ENCODE measurements at regions not wholly inside any gene's neighbourhood (a gene's known extent, or its start where the extent isn't known, plus 50 kb on each side); places are given as distances from the start of the nearest gene placed in this dataset.
"Not testable (repeated sequence)": the region's sequence is repeated elsewhere in the genome, so short reads cannot be mapped to it uniquely, and the experiment has no call there.

DNA sequence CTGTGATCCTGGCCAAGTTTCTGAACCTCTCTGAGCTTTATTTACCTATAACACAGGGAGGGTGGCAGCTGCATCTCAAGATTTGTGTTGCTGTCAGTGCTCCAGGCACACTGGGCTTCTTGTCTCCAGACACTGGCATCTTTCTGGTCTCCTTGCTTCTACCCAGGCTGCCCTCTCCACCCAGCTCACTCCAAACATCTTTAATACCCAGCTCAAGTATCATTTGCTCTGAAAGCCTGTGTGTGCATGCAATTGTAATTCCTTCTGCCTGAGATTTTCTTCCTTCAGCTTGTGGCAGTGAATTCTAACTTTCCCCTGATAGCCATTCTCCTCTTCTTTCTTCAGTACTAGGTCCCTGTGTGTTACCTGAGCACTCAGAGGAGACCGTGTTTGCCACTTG is 50.7 kb upstream of the USP7 start:
- in situ Hi-C loops (cut with HindIII; ENCODE audit: low pct_ligation_motif_present, low pct_unique_long_range_greater_than_20kb, low sequenced_read_pairs), result no loop called here
- no peak for DNase-seq

DNA sequence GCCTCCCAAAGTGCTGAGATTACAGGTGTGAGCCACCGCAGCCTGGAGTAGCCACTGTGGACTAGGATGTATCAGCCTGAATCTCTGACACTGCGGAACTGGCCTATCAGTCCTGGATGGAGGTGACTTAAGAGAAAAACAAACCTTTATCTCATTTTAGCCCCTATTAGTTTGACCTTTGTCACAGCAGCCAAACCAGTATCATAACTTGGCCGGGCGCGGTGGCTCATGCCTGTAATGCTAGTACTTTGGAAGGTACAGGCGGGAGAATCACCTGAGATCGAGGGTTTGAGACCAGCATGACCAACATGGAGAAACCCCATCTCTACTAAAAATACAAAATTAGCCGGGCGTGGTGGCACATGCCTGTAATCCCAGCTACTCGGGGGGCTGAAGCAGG is 51.8 kb upstream of the USP7 start:
- in situ Hi-C loops (cut with HindIII; ENCODE audit: low pct_ligation_motif_present, low pct_unique_long_range_greater_than_20kb, low sequenced_read_pairs), result no loop called here

GRCh38 chr16:9016005-9016404 is 52.3 kb upstream of the USP7 start:
- in situ Hi-C loops (cut with HindIII; ENCODE audit: low pct_ligation_motif_present, low pct_unique_long_range_greater_than_20kb, low sequenced_read_pairs); DNase-seq: not testable (repeated sequence)

More for the DNA sequence above, 51.8 kb upstream of the USP7 start:
- DNase-seq, result no peak

DNA sequence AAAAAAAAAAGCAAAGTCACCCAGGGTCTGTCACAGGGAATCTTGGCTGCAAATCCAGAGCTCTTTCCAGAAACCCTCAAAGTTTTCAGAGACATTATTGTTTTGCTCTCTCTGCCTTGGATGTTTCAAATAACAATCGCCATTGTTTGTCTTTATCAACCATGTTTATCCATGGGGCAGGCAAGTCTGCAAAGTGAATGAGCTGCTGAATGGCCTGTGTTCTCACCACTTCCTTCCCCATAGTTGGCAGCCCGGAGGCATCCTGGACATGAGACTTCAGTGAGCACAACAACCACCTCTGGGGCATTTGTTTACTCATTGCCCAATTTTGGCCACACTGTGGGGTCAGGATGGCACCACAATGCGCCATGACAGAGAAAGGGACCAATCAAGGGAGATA is 53.1 kb upstream of the USP7 start:
- in situ Hi-C loops (cut with HindIII; ENCODE audit: low pct_ligation_motif_present, low pct_unique_long_range_greater_than_20kb, low sequenced_read_pairs), result no loop called here
- no peak for DNase-seq

- in situ Hi-C loops (cut with HindIII; ENCODE audit: low pct_ligation_motif_present, low pct_unique_long_range_greater_than_20kb, low sequenced_read_pairs), result no loop called here
- no peak for DNase-seq
Observed at GRCh38 chr16:9027070-9027799, 63.5 kb upstream of the USP7 start.

GRCh38 chr16:9028491-9028890 is 63.0 kb upstream of the HAPSTR1 start:
- DNase-seq; in situ Hi-C loops (cut with HindIII; ENCODE audit: low pct_ligation_motif_present, low pct_unique_long_range_greater_than_20kb, low sequenced_read_pairs): not testable (repeated sequence)

DNA sequence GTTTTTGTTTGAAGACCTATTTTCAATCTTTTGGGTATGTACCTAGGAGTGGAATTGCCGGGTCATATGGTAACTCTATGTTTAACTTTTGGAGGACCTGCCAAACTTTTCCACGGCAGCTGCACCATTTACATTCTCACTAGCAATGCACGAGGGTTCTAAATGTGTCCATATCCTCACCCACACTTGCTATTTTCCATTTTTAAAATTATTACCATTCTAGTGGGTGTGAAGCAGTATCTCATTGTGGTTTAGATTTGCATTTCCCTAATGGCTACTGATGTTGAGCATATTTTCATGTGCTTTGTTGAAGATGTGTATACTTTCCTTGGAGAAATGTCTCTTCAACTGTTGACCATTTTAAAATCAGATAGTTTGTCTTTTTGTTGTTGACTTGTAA is 60.3 kb upstream of the HAPSTR1 start:
- in situ Hi-C loops (cut with HindIII; ENCODE audit: low pct_ligation_motif_present, low pct_unique_long_range_greater_than_20kb, low sequenced_read_pairs), result no loop called here

DNA sequence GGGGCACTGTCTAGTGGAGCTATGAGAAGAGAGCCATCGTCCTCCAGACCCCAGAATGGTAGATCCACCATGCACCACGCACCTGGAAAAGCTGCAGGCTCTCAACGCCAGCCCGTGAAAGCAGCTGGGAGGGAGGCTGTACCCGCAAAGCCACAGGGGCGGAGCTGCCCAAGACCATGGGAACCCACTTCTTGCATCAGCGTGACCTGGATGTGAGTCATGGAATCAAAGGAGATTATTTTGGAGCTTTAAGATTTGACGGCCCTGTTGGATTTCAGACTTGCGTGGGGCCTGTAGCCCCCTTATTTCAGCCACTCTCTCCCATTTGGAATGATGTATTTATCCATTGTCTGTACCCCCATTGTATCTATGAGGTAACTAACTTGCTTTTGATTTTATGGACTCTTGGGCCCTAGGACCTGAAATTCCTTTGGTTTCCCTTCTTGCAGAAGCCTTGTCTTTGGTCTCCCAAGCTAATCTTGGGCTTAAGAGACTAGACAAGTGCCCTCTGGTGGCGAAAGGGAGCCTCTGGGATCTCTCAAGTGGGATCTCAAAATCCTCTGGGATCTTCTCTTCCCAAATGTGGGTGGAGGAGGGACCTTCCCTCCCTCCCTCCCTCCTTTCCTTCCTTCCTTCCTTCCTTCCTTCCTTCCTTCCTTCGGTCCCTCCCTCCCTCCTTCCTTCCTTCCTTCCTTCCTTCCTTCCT is 58.2 kb upstream of the HAPSTR1 start:
- in situ Hi-C loops (cut with HindIII; ENCODE audit: low pct_ligation_motif_present, low pct_unique_long_range_greater_than_20kb, low sequenced_read_pairs), result no loop called here
- peak; percentile 74 for DNase-seq

More for the DNA sequence above, 60.3 kb upstream of the HAPSTR1 start:
- DNase-seq, result no peak

DNA sequence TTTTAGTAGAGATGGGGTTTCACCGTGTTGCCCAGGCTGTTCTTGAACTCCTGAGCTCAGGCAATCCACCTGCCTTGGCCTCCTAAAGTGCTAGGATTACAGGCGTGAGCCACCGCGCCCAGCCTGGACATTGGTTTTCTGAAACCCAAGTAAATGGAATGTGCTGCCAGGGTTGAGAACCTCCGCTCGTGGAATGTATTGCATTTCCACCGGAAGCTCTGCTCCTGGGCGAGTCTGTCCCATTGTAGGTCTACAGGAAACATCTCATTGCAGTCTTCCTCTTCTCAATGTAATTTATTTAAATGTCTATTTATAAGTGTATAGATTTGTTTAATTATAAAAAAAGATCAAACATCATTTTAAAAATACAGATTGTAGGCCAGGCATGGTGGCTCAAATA is 57.4 kb upstream of the HAPSTR1 start:
- no peak for DNase-seq
- in situ Hi-C loops (cut with HindIII; ENCODE audit: low pct_ligation_motif_present, low pct_unique_long_range_greater_than_20kb, low sequenced_read_pairs), result no loop called here

GRCh38 chr16:9035996-9036395 is 55.4 kb upstream of the HAPSTR1 start:
- in situ Hi-C loops (cut with HindIII; ENCODE audit: low pct_ligation_motif_present, low pct_unique_long_range_greater_than_20kb, low sequenced_read_pairs), result no loop called here
- no peak for DNase-seq

DNA sequence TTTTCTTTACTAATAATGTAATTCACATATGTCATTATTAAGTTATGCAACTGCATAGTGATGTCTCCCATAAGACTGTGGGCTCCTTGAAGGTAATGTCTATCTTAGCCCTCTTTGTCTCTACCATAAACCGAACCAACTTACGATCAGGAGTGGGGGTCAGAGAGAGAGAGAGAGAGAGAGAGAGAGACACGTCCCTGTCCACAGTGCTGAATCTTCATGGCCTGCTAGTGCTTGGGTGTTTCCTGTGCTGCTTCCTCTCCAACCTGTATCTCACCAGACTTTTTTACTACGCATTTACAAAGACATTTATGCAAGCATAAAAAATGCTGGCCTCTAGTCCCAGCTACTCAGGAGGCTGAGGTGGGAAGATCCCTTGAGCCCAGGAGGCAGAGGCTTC is 52.2 kb upstream of the HAPSTR1 start:
- no peak for DNase-seq
- in situ Hi-C loops (cut with HindIII; ENCODE audit: low pct_ligation_motif_present, low pct_unique_long_range_greater_than_20kb, low sequenced_read_pairs), result no loop called here

GRCh38 chr16:9040800-9041412 is 50.5 kb upstream of the HAPSTR1 start:
- in situ Hi-C loops (cut with HindIII; ENCODE audit: low pct_ligation_motif_present, low pct_unique_long_range_greater_than_20kb, low sequenced_read_pairs), result no loop called here
- no peak for DNase-seq

Measured in ACHN (cell line).